ENCODE measurements at regions not wholly inside any gene's neighbourhood (a gene's known extent, or its start where the extent isn't known, plus 50 kb on each side); places are given as distances from the start of the nearest gene placed in this dataset.

GRCh38 chr3:28139288-28139687 lies 102.1 kb upstream of the CMC1 start:
- H3K9me3 Mint-ChIP-seq (ENCODE audit: low read depth), result no peaks in the 10 kb centered on the region
- H3K4me3 Mint-ChIP-seq (ENCODE audit: low read depth), result no peak overlapping the region
- H3K27ac Mint-ChIP-seq, result no peak overlapping the region
- H3K4me1 Mint-ChIP-seq (ENCODE audit: low read depth), result peaks cover 6% of the 10 kb centered on the region
- DNase-seq (ENCODE audit: low spot score, unreplicated experiment), result no peak
- no peaks in the 10 kb centered on the region for H3K27me3 Mint-ChIP-seq
- H3K36me3 Mint-ChIP-seq (ENCODE audit: insufficient read depth), result no peaks in the 10 kb centered on the region
- no peak for TF ChIP-seq CTCF (IDR thresholded peaks at IDR 0.05; ENCODE audit: unreplicated experiment)

GRCh38 chr3:28139967-28140634 lies 101.3 kb upstream of the CMC1 start:
- no peak for TF ChIP-seq CTCF (IDR thresholded peaks at IDR 0.05; ENCODE audit: unreplicated experiment)
- no peaks in the 10 kb centered on the region for H3K9me3 Mint-ChIP-seq (ENCODE audit: low read depth)
- H3K4me3 Mint-ChIP-seq (ENCODE audit: low read depth), result no peak overlapping the region
- H3K27ac Mint-ChIP-seq, result no peak overlapping the region
- no peak for DNase-seq (ENCODE audit: low spot score, unreplicated experiment)
- peaks cover 4% of the 10 kb centered on the region for H3K4me1 Mint-ChIP-seq (ENCODE audit: low read depth)
- no peaks in the 10 kb centered on the region for H3K27me3 Mint-ChIP-seq
- no peaks in the 10 kb centered on the region for H3K36me3 Mint-ChIP-seq (ENCODE audit: insufficient read depth)

GRCh38 chr3:28140664-28141063 lies 100.8 kb upstream of the CMC1 start:
- DNase-seq (ENCODE audit: low spot score, unreplicated experiment), result no peak
- Mint-ChIP-seq H3K27ac (no peak overlapping the region), H3K9me3 (ENCODE audit: low read depth) (no peaks in the 10 kb centered on the region), H3K27me3 (no peaks in the 10 kb centered on the region), H3K4me1 (ENCODE audit: low read depth) (peaks cover 4% of the 10 kb centered on the region), H3K4me3 (ENCODE audit: low read depth) (no peak overlapping the region), H3K36me3 (ENCODE audit: insufficient read depth) (no peaks in the 10 kb centered on the region)
- TF ChIP-seq CTCF (IDR thresholded peaks at IDR 0.05; ENCODE audit: unreplicated experiment), result no peak

- no peak for TF ChIP-seq CTCF (IDR thresholded peaks at IDR 0.05; ENCODE audit: unreplicated experiment)
- H3K36me3 Mint-ChIP-seq (ENCODE audit: insufficient read depth), result no peaks in the 10 kb centered on the region
- no peak overlapping the region for H3K27ac Mint-ChIP-seq
- H3K4me1 Mint-ChIP-seq (ENCODE audit: low read depth), result no peaks in the 10 kb centered on the region
- no peak overlapping the region for H3K4me3 Mint-ChIP-seq (ENCODE audit: low read depth)
- DNase-seq (ENCODE audit: low spot score, unreplicated experiment), result no peak
- peaks cover 8% of the 10 kb centered on the region for H3K9me3 Mint-ChIP-seq (ENCODE audit: low read depth)
- no peaks in the 10 kb centered on the region for H3K27me3 Mint-ChIP-seq
These were observed 91.5 kb upstream of the CMC1 start for GRCh38 chr3:28149960-28150359.

GRCh38 chr3:28150465-28151206 lies 90.8 kb upstream of the CMC1 start:
- peaks cover 8% of the 10 kb centered on the region for H3K9me3 Mint-ChIP-seq (ENCODE audit: low read depth)
- no peaks in the 10 kb centered on the region for H3K36me3 Mint-ChIP-seq (ENCODE audit: insufficient read depth)
- TF ChIP-seq CTCF (IDR thresholded peaks at IDR 0.05; ENCODE audit: unreplicated experiment), result no peak
- no peaks in the 10 kb centered on the region for H3K27me3 Mint-ChIP-seq
- H3K4me3 Mint-ChIP-seq (ENCODE audit: low read depth), result no peak overlapping the region
- H3K4me1 Mint-ChIP-seq (ENCODE audit: low read depth), result no peaks in the 10 kb centered on the region
- DNase-seq (ENCODE audit: low spot score, unreplicated experiment), result no peak
- no peak overlapping the region for H3K27ac Mint-ChIP-seq

Measured in progenitor cell of endocrine pancreas (in vitro differentiated cells).